ENCODE measurements at regions not wholly inside any gene's neighbourhood (a gene's known extent, or its start where the extent isn't known, plus 50 kb on each side); places are given as distances from the start of the nearest gene placed in this dataset.

DNA sequence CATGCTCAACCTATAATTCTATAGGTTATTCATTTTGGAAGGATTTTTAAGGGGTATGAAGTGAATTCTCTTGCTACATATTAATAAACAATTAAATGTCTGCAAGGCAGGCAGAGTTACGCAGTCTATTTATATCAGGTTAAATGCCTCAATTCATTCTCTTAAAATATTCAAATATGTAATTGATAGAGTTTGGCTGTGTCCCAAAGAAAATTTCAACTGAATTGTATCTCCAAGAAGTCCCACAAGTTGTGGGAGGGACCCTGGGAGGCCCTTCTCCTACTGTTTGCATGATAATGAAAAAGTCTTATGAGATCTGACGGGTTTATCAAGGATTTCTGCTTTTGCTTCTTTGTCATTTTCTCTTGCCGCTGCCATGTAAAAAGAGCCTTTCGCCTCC, 576.1 kb downstream of the TMA16 start:
- TF ChIP-seq POLR2AphosphoS5 (IDR thresholded peaks at IDR 0.05) (no peak), EP300 (IDR thresholded peaks at IDR 0.05) (no peak)

Data from suprapubic skin (tissue), 4 donors.